B cell (primary cell): ENCODE measurements at regions not wholly inside any gene's neighbourhood (a gene's known extent, or its start where the extent isn't known, plus 50 kb on each side); places are given as distances from the start of the nearest gene placed in this dataset.

Source experiments
- ATAC-seq: fragments of 200-7000 bp; cut with Tn5 transposase; one replicate; pipeline ENCODE4 v1.10.0; 2021; ENCODE audit warnings: low read depth, mild to moderate bottlenecking, moderate number of reproducible peaks, moderate library complexity
- CTCF ChIA-PET: fragments of 350-600 bp; sonication (Branson Sonifier 250); formaldehyde crosslinking; loops from one replicate; lab custom pipeline; 2021; ENCODE audit warnings: antibody characterized with exemption, inconsistent platforms; lab: Charles Lee
- POLR2A ChIA-PET: fragments of 350-600 bp; sonication (Branson Sonifier 250); formaldehyde crosslinking; loops from one replicate; lab custom pipeline; 2021; ENCODE audit warnings: antibody characterized with exemption; lab: Charles Lee
- DNase-seq: peaks from one replicate; pipeline ENCODE4 v3.0.0; 2013
- H2AFZ ChIP-seq: 2 replicates; pipeline ENCODE4 v1.6.1; 2012; ENCODE audit warnings: mild to moderate bottlenecking, low read depth, low read length; ENCODE audit not compliant: insufficient read depth, poor library complexity, severe bottlenecking
- H3K27ac ChIP-seq, 2 donors: 1 replicate in 1 of 2; 2 replicates in 1 of 2; pipeline ENCODE4 v1.5.1; 2012 to 2013; ENCODE audit warnings: low read length in 2 of 2, mild to moderate bottlenecking in 2 of 2, moderate library complexity in 1 of 2
- H3K27me3 ChIP-seq, 4 experiments: fragments of 200-600 bp in 1 of 4; sonication (generic) in 1 of 4; replicated peaks in 1 of 4; 1 replicate in 2 of 4; 2 replicates in 2 of 4; pipeline versions ENCODE4 v1.6.1 to v1.7.0; 2013 to 2016; ENCODE audit warnings: low read length in 3 of 4, mild to moderate bottlenecking in 2 of 4, mixed read lengths in 1 of 4, moderate library complexity in 1 of 4; ENCODE audit not compliant: insufficient read depth in 4 of 4, control insufficient read depth in 3 of 4; ENCODE audit errors: control extremely low read depth in 1 of 4
- H3K36me3 ChIP-seq, 2 experiments: replicated peaks in 1 of 2; 1 replicate in 1 of 2; 2 replicates in 1 of 2; pipeline versions ENCODE4 v1.6.1 to v1.7.1; 2013; ENCODE audit warnings: low read length in 1 of 2; ENCODE audit not compliant: insufficient read depth in 2 of 2, control insufficient read depth in 1 of 2; ENCODE audit errors: control extremely low read depth in 1 of 2, extremely low read depth in 1 of 2
- H3K4me1 ChIP-seq, 2 donors: fragments of 200-600 bp in 1 of 2; sonication (generic) in 1 of 2; 1 replicate in 1 of 2; 2 replicates in 1 of 2; pipeline versions ENCODE4 v1.5.1 to v1.6.1; 2013 to 2017; ENCODE audit warnings: low read length in 2 of 2; ENCODE audit not compliant: control insufficient read depth in 2 of 2, insufficient read depth in 2 of 2
- H3K4me2 ChIP-seq: replicated peaks from 2 replicates; pipeline ENCODE3; 2012; ENCODE audit warnings: mild to moderate bottlenecking, low read depth, low read length; ENCODE audit not compliant: poor library complexity, severe bottlenecking
- H3K4me3 ChIP-seq, 5 experiments: fragments of 200-600 bp in 1 of 5; sonication (generic) in 1 of 5; 1 replicate in 3 of 5; 2 replicates in 2 of 5; pipeline versions ENCODE4 v1.5.1 to v1.7.0; 2011 to 2016; ENCODE audit warnings: low read length in 4 of 5, mild to moderate bottlenecking in 4 of 5, low read depth in 2 of 5, control low read depth in 1 of 5, moderate library complexity in 1 of 5; ENCODE audit not compliant: insufficient read depth in 1 of 5; ENCODE audit errors: control extremely low read depth in 1 of 5, extremely low read depth in 1 of 5
- H3K79me2 ChIP-seq: fragments of 200-600 bp; sonication (generic); one replicate; pipeline ENCODE4 v1.6.0; 2016; ENCODE audit warnings: low read length; ENCODE audit not compliant: control insufficient read depth, insufficient read depth
- H3K9ac ChIP-seq: fragments of 200-600 bp; sonication (generic); 2 replicates; pipeline ENCODE4 v1.6.1; 2017; ENCODE audit warnings: mild to moderate bottlenecking, low read length, moderate library complexity
- H3K9me3 ChIP-seq, 3 donors: one replicate each; pipeline versions ENCODE4 v1.6.1 to v1.7.1; 2013; ENCODE audit warnings: low read length in 2 of 3; ENCODE audit not compliant: control insufficient read depth in 2 of 3, insufficient read depth in 1 of 3; ENCODE audit errors: control extremely low read depth in 1 of 3
- H4K20me1 ChIP-seq: 2 replicates; pipeline ENCODE4 v1.6.0; 2012; ENCODE audit warnings: mild to moderate bottlenecking, low read length; ENCODE audit not compliant: insufficient read depth, control insufficient read depth, poor library complexity, severe bottlenecking
- H3K27ac Mint-ChIP-seq: one replicate; pipeline ENCODE4 v1.8.0; 2021; ENCODE audit warnings: mixed read lengths
- H3K27me3 Mint-ChIP-seq: one replicate; pipeline ENCODE4 v1.8.0; 2021; ENCODE audit warnings: mixed read lengths
- H3K4me1 Mint-ChIP-seq: one replicate; pipeline ENCODE4 v1.8.0; 2021; ENCODE audit warnings: mixed read lengths
- H3K4me3 Mint-ChIP-seq: one replicate; pipeline ENCODE4 v1.8.0; 2021; ENCODE audit warnings: mixed read lengths
- H3K9me3 Mint-ChIP-seq: one replicate; pipeline ENCODE4 v1.8.0; 2022; ENCODE audit warnings: mixed read lengths; ENCODE audit not compliant: insufficient read depth
- EZH2 ChIP-seq: IDR thresholded peaks from 2 replicates; pipeline ENCODE4 v1.6.1; 2012; ENCODE audit warnings: borderline replicate concordance, low read depth, mild to moderate bottlenecking, moderate library complexity, low read length; ENCODE audit not compliant: insufficient read depth, poor library complexity, severe bottlenecking
- WGBS: methylation state at CpG from one replicate; pipeline ENCODE4 v1.1.5; 2013; ENCODE audit warnings: missing lambda C conversion rate; ENCODE audit not compliant: insufficient coverage; 5-methylcytosine and 5-hydroxymethylcytosine counted together
- intact Hi-C: fragments of 100-400 bp; cut with micrococcal nuclease; formaldehyde crosslinking; loops from one replicate; pipeline ENCODE4 v1.10.0; 2022
- TF ChIP-seq, protein P1 (sequence below): fragments of 200-600 bp; IDR thresholded peaks from one replicate; pipeline ENCODE4 v1.8.0; 2022; ENCODE audit warnings: antibody characterized with exemption, mild to moderate bottlenecking

GRCh38 chr5:135107986-135108385 lies 74.0 kb upstream of the PITX1 start:
- Histone ChIP-seq H4K20me1 (no peaks in the 10 kb centered on the region), H3K27me3 (peaks cover 0 to 11% (median 0%) of the 10 kb centered on the region in 4 experiments), H2AFZ (no peak overlapping the region), H3K9ac (no peak overlapping the region), H3K36me3 (no peaks in the 10 kb centered on the region), H3K4me1 (no peaks in the 10 kb centered on the region), H3K4me3 (no peak overlapping the region), H3K27ac (no peak overlapping the region), H3K79me2 (no peaks in the 10 kb centered on the region), H3K4me2 (no peak overlapping the region), H3K9me3 (no peaks in the 10 kb centered on the region)
- no peak overlapping the region for H3K4me3 Mint-ChIP-seq
- H3K27me3 Mint-ChIP-seq = peaks cover 16% of the 10 kb centered on the region
- WGBS = 82% methylated on average over 3 of the region's 3 CpGs
- ATAC-seq = no peak
- no peak for TF ChIP-seq EZH2
- TF ChIP-seq, protein P1, sequence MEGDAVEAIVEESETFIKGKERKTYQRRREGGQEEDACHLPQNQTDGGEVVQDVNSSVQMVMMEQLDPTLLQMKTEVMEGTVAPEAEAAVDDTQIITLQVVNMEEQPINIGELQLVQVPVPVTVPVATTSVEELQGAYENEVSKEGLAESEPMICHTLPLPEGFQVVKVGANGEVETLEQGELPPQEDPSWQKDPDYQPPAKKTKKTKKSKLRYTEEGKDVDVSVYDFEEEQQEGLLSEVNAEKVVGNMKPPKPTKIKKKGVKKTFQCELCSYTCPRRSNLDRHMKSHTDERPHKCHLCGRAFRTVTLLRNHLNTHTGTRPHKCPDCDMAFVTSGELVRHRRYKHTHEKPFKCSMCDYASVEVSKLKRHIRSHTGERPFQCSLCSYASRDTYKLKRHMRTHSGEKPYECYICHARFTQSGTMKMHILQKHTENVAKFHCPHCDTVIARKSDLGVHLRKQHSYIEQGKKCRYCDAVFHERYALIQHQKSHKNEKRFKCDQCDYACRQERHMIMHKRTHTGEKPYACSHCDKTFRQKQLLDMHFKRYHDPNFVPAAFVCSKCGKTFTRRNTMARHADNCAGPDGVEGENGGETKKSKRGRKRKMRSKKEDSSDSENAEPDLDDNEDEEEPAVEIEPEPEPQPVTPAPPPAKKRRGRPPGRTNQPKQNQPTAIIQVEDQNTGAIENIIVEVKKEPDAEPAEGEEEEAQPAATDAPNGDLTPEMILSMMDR = no peak
- POLR2A ChIA-PET = no interaction called here
- CTCF ChIA-PET = no interaction called here
- H3K27ac Mint-ChIP-seq = no peak overlapping the region
- intact Hi-C loops = no loop called here
- H3K4me1 Mint-ChIP-seq = no peaks in the 10 kb centered on the region
- no peaks in the 10 kb centered on the region for H3K9me3 Mint-ChIP-seq
- no peak for DNase-seq

- ChIA-PET CTCF (no interaction called here), POLR2A (no interaction called here)
- H2AFZ ChIP-seq = no peak overlapping the region
- no peaks in the 10 kb centered on the region for H4K20me1 ChIP-seq
- intact Hi-C loops = no loop called here
- H3K27ac ChIP-seq = no peak overlapping the region
- DNase-seq = no peak
- H3K9me3 ChIP-seq = no peaks in the 10 kb centered on the region
- H3K4me3 ChIP-seq = no peak overlapping the region
- H3K27me3 ChIP-seq = peaks cover 0 to 11% (median 0%) of the 10 kb centered on the region in 4 experiments
- Mint-ChIP-seq H3K4me1 (no peaks in the 10 kb centered on the region), H3K4me3 (no peak overlapping the region), H3K9me3 (no peaks in the 10 kb centered on the region), H3K27ac (no peak overlapping the region), H3K27me3 (peaks cover 12% of the 10 kb centered on the region)
- no peaks in the 10 kb centered on the region for H3K79me2 ChIP-seq
- no peak for ATAC-seq
- H3K36me3 ChIP-seq = no peaks in the 10 kb centered on the region
- no peak overlapping the region for H3K4me2 ChIP-seq
- H3K4me1 ChIP-seq = no peaks in the 10 kb centered on the region
- 60% methylated on average over 16 of the region's 19 CpGs for WGBS
- H3K9ac ChIP-seq = no peak overlapping the region
- TF ChIP-seq, protein P1 = no peak
- TF ChIP-seq EZH2 = no peak
These were observed 72.8 kb upstream of the PITX1 start for GRCh38 chr5:135106610-135107471.
